ENCODE measurements at regions not wholly inside any gene's neighbourhood (a gene's known extent, or its start where the extent isn't known, plus 50 kb on each side); places are given as distances from the start of the nearest gene placed in this dataset.

- ChIA-PET POLR2A (ENCODE audit: partially characterized antibody) (interaction anchor here (1.3 to 1.7 kb wide), 2 partner anchors 11 to 14 kb away, joined by 3 to 6 read pairs; no protein-coding TSS in a partner anchor), CTCF (ENCODE audit: partially characterized antibody) (interaction anchor here (2.1 kb wide), 1 partner anchor 98 kb away, joined by 5 read pairs; no protein-coding TSS in a partner anchor)
- no peak overlapping the region for H3K27ac ChIP-seq (ENCODE audit: low read depth, low read length)
- DNase-seq (ENCODE audit: low read depth in 1 of 2, low spot score in 2 of 2), result no peak
- no peak overlapping the region for H3K9ac ChIP-seq (replicated peaks in 1 of 4; ENCODE audit: extremely low read depth in 1 of 4, low read depth in 3 of 4, low read length in 3 of 4)
- no peak overlapping the region for H3K4me2 ChIP-seq (ENCODE audit: insufficient read depth in 1 of 2, low read depth in 2 of 2, low read length in 2 of 2)
- no peak overlapping the region for H4K91ac ChIP-seq (replicated peaks; ENCODE audit: insufficient read length, low read length)
- no peak for FAIRE-seq
- H3K27me3 ChIP-seq (replicated peaks in 1 of 4; ENCODE audit: control insufficient read depth in 3 of 4, extremely low read depth in 1 of 4, insufficient read depth in 3 of 4, low read length in 3 of 4), result no peaks in the 10 kb centered on the region
- H2AK5ac ChIP-seq (ENCODE audit: low read depth, low read length), result no peak overlapping the region
- H2BK120ac ChIP-seq (replicated peaks; ENCODE audit: low read depth, low read length), result no peak overlapping the region
- peak overlapping the region; percentile 77; the same call in 1 of the 2 replicates for H2AFZ ChIP-seq (ENCODE audit: low read length)
- H4K20me1 ChIP-seq (replicated peaks in 1 of 2; ENCODE audit: control insufficient read depth in 1 of 2, insufficient read depth in 2 of 2, low read length in 2 of 2), result no peaks in the 10 kb centered on the region
- H3K36me3 ChIP-seq (ENCODE audit: control insufficient read depth in 2 of 4, insufficient read depth in 4 of 4, low read length in 3 of 4), result no peaks in the 10 kb centered on the region
- 0 out of 2 replicates have a peak overlapping the region, but pooled peaks have one; percentile 0 for H2BK12ac ChIP-seq (ENCODE audit: low read depth, low read length)
- H3K79me2 ChIP-seq (ENCODE audit: control insufficient read depth in 1 of 2, insufficient read depth in 2 of 2, low read length in 2 of 2), result no peaks in the 10 kb centered on the region
- 0 out of 2 replicates have a peak overlapping the region, but pooled peaks have one; percentile 2 for H2BK5ac ChIP-seq (ENCODE audit: low read depth, low read length)
- no peak overlapping the region for H3K4me3 ChIP-seq (ENCODE audit: extremely low read depth in 1 of 4, insufficient read depth in 2 of 4, low read depth in 3 of 4, low read length in 4 of 4)
- H3K4me1 ChIP-seq (replicated peaks in 1 of 4; ENCODE audit: control insufficient read depth in 3 of 4, insufficient read depth in 4 of 4, low read length in 3 of 4), result peaks cover 2 to 6% (median 4%) of the 10 kb centered on the region in 4 experiments; a peak in 3 of 7 replicates
- no peaks in the 10 kb centered on the region for H3K79me1 ChIP-seq (ENCODE audit: low read depth, low read length)
- peak overlapping the region; percentile 23; the same call in 1 of the 2 replicates for H2BK15ac ChIP-seq (ENCODE audit: low read length)
- H3K18ac ChIP-seq (ENCODE audit: extremely low read depth, low read length), result no peak overlapping the region
- H3K14ac ChIP-seq (ENCODE audit: insufficient read length), result no peak overlapping the region
- H3K56ac ChIP-seq (replicated peaks; ENCODE audit: insufficient read length, low read depth, low read length), result no peak overlapping the region
- H2BK20ac ChIP-seq (ENCODE audit: low read length), result peak overlapping the region; percentile 49; the same call in 1 of the 2 replicates
- WGBS, 2 experiments (ENCODE audit: extremely low coverage in 1 of 2, insufficient coverage in 1 of 2, insufficient read length in 1 of 2, insufficient replicate concordance in 2 of 2, low coverage in 1 of 2, low lambda C conversion rate in 2 of 2, missing lambda C conversion rate in 1 of 2), result 90% methylated on average over 3 of the region's 3 CpGs; no CpG with 5 or more reads in 1 of the 2 experiments
- no peak overlapping the region for H4K5ac ChIP-seq (ENCODE audit: insufficient read length, low read depth, low read length)
- no peak overlapping the region for H4K8ac ChIP-seq (ENCODE audit: extremely low read depth, insufficient read depth, low read length)
- H3K23ac ChIP-seq (ENCODE audit: insufficient read length), result no peak overlapping the region
- H3K4ac ChIP-seq (replicated peaks; ENCODE audit: insufficient read length, low read depth, low read length), result no peak overlapping the region
- H3K23me2 ChIP-seq (ENCODE audit: low read depth, low read length), result no peaks in the 10 kb centered on the region
- H3K9me3 ChIP-seq (ENCODE audit: insufficient read depth in 2 of 2, low read depth in 1 of 2, low read length in 1 of 2), result no peaks in the 10 kb centered on the region
- TF ChIP-seq RBBP5 (IDR thresholded peaks at IDR 0.05; ENCODE audit: borderline replicate concordance, low read depth, low read length), result no peak
- TF ChIP-seq SIX5 (IDR thresholded peaks at IDR 0.05; ENCODE audit: low read depth, low read length), result no peak
- no peak for TF ChIP-seq MAFK (IDR thresholded peaks at IDR 0.05; ENCODE audit: low read depth, low read length)
- no peak for TF ChIP-seq POU5F1 (IDR thresholded peaks at IDR 0.05; ENCODE audit: low read depth, low read length)
- TF ChIP-seq CHD2 (IDR thresholded peaks at IDR 0.05; ENCODE audit: low read length), result no peak
- TF ChIP-seq EGR1 (IDR thresholded peaks at IDR 0.05; ENCODE audit: borderline replicate concordance, low read depth, low read length), result no peak
- no peak for TF ChIP-seq TCF12 (IDR thresholded peaks at IDR 0.05; ENCODE audit: low read depth, low read length)
- no peak for TF ChIP-seq SUZ12 (IDR thresholded peaks at IDR 0.05; ENCODE audit: low read length)
- TF ChIP-seq BACH1 (IDR thresholded peaks at IDR 0.05; ENCODE audit: low read length), result no peak
- TF ChIP-seq, protein P1, sequence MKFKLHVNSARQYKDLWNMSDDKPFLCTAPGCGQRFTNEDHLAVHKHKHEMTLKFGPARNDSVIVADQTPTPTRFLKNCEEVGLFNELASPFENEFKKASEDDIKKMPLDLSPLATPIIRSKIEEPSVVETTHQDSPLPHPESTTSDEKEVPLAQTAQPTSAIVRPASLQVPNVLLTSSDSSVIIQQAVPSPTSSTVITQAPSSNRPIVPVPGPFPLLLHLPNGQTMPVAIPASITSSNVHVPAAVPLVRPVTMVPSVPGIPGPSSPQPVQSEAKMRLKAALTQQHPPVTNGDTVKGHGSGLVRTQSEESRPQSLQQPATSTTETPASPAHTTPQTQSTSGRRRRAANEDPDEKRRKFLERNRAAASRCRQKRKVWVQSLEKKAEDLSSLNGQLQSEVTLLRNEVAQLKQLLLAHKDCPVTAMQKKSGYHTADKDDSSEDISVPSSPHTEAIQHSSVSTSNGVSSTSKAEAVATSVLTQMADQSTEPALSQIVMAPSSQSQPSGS (IDR thresholded peaks at IDR 0.05; ENCODE audit: low read length), result no peak
- no peak for TF ChIP-seq NANOG (IDR thresholded peaks at IDR 0.05; ENCODE audit: insufficient read depth, low read depth, low read length, poor library complexity, severe bottlenecking)
- TF ChIP-seq KDM1A (IDR thresholded peaks at IDR 0.05; ENCODE audit: borderline replicate concordance, low read length), result no peak
- no peak for TF ChIP-seq TBP (IDR thresholded peaks at IDR 0.05; ENCODE audit: low read depth, low read length)
Measured at GRCh38 chr20:10794765-10795164, 121.0 kb upstream of the JAG1 start.

Measured in H1 (cell line).